CD14-positive monocyte (primary cell): ENCODE measurements at regions not wholly inside any gene's neighbourhood (a gene's known extent, or its start where the extent isn't known, plus 50 kb on each side); places are given as distances from the start of the nearest gene placed in this dataset.

Experiments used
- DNase-seq, 3 donors: peaks; one replicate each; pipeline ENCODE4 v3.0.0-alpha.2; 2011 to 2022
- H2AFZ ChIP-seq: 2 replicates; pipeline ENCODE4 v1.6.0; 2012; ENCODE audit warnings: mild to moderate bottlenecking, low read depth, low read length, inconsistent platforms; ENCODE audit not compliant: insufficient read depth, poor library complexity, severe bottlenecking
- H3K27ac ChIP-seq, 2 donors: 1 replicate in 1 of 2; 2 replicates in 1 of 2; pipeline ENCODE4 v1.5.1; 2012 to 2013; ENCODE audit warnings: low read length in 2 of 2, control low read depth in 1 of 2, inconsistent platforms in 1 of 2, low read depth in 1 of 2, mild to moderate bottlenecking in 1 of 2
- H3K27me3 ChIP-seq, 2 donors: one replicate each; pipeline versions ENCODE4 v1.6.0 to v1.6.1; 2011 to 2013; ENCODE audit warnings: low read length in 2 of 2; ENCODE audit not compliant: control insufficient read depth in 2 of 2, insufficient read depth in 2 of 2
- H3K36me3 ChIP-seq, 2 donors: replicated peaks in 1 of 2; 1 replicate in 1 of 2; 2 replicates in 1 of 2; pipeline versions ENCODE4 v1.5.1 to v1.6.1; 2012 to 2013; ENCODE audit warnings: low read length in 2 of 2, control low read depth in 1 of 2, inconsistent platforms in 1 of 2, mild to moderate bottlenecking in 1 of 2; ENCODE audit not compliant: insufficient read depth in 2 of 2, control insufficient read depth in 1 of 2
- H3K4me1 ChIP-seq, 2 donors: 1 replicate in 1 of 2; 2 replicates in 1 of 2; pipeline versions ENCODE4 v1.5.1 to v1.6.1; 2012 to 2013; ENCODE audit warnings: low read length in 2 of 2, control low read depth in 1 of 2, inconsistent platforms in 1 of 2, mild to moderate bottlenecking in 1 of 2, moderate library complexity in 1 of 2; ENCODE audit not compliant: insufficient read depth in 2 of 2, control insufficient read depth in 1 of 2
- H3K4me2 ChIP-seq: replicated peaks from 2 replicates; pipeline ENCODE3; 2012; ENCODE audit warnings: low read length, moderate library complexity, mild to moderate bottlenecking; ENCODE audit not compliant: poor library complexity, severe bottlenecking; ENCODE audit errors: extremely low read depth
- H3K4me3 ChIP-seq, 3 experiments: fragments of 200-600 bp in 1 of 3; sonication (generic) in 1 of 3; replicated peaks in 1 of 3; 1 replicate in 2 of 3; 2 replicates in 1 of 3; pipeline ENCODE4 v1.5.1; 2011 to 2013; ENCODE audit warnings: low read length in 3 of 3, mild to moderate bottlenecking in 3 of 3, control low read depth in 2 of 3, low read depth in 2 of 3, inconsistent platforms in 1 of 3, moderate library complexity in 1 of 3
- H3K79me2 ChIP-seq: 2 replicates; pipeline ENCODE4 v1.6.0; 2012; ENCODE audit warnings: mild to moderate bottlenecking, control low read depth, inconsistent platforms, low read length, moderate library complexity; ENCODE audit not compliant: insufficient read depth
- H3K9ac ChIP-seq: 2 replicates; pipeline ENCODE4 v1.6.0; 2017; ENCODE audit warnings: low read length, mild to moderate bottlenecking; ENCODE audit not compliant: insufficient read depth, poor library complexity, severe bottlenecking
- H3K9me3 ChIP-seq, 2 donors: replicated peaks in 1 of 2; 1 replicate in 1 of 2; 2 replicates in 1 of 2; pipeline versions ENCODE4 v1.5.1 to v1.6.1; 2012 to 2013; ENCODE audit warnings: low read length in 2 of 2, control low read depth in 1 of 2; ENCODE audit not compliant: control insufficient read depth in 1 of 2, insufficient read depth in 1 of 2
- H4K20me1 ChIP-seq: 2 replicates; pipeline ENCODE4 v1.6.0; 2012; ENCODE audit warnings: mild to moderate bottlenecking, low read length, control low read depth, moderate library complexity; ENCODE audit not compliant: insufficient read depth
- H3K27ac Mint-ChIP-seq, 7 donors: one replicate each; pipeline ENCODE4 v1.8.0; 2020; ENCODE audit warnings: mild to moderate bottlenecking in 7 of 7, mixed read lengths in 7 of 7, moderate library complexity in 6 of 7, inconsistent platforms in 2 of 7
- H3K27me3 Mint-ChIP-seq, 3 donors: one replicate each; pipeline ENCODE4 v1.8.0; 2021 to 2022; ENCODE audit warnings: low read depth in 3 of 3, mild to moderate bottlenecking in 3 of 3, mixed read lengths in 3 of 3, moderate library complexity in 3 of 3, inconsistent platforms in 1 of 3
- H3K36me3 Mint-ChIP-seq, 2 donors: one replicate each; pipeline ENCODE4 v1.8.0; 2020; ENCODE audit warnings: mixed read lengths in 2 of 2, inconsistent platforms in 1 of 2, mild to moderate bottlenecking in 1 of 2
- H3K4me1 Mint-ChIP-seq: one replicate; pipeline ENCODE4 v1.8.0; 2020; ENCODE audit warnings: mild to moderate bottlenecking, mixed read lengths
- H3K4me3 Mint-ChIP-seq, 2 donors: one replicate each; pipeline ENCODE4 v1.8.0; 2020; ENCODE audit warnings: mild to moderate bottlenecking in 2 of 2, mixed read lengths in 2 of 2, moderate library complexity in 1 of 2
- H3K9me3 Mint-ChIP-seq, 7 donors: one replicate each; pipeline ENCODE4 v1.8.0; 2020 to 2022; ENCODE audit warnings: mixed read lengths in 7 of 7, mild to moderate bottlenecking in 6 of 7, moderate library complexity in 6 of 7, inconsistent platforms in 2 of 7
- WGBS: methylation state at CpG from one replicate; pipeline ENCODE4 v1.1.5; 2013; ENCODE audit warnings: missing lambda C conversion rate; ENCODE audit not compliant: insufficient coverage; 5-methylcytosine and 5-hydroxymethylcytosine counted together
- intact Hi-C, 2 donors: fragments of 100-400 bp; cut with micrococcal nuclease; formaldehyde crosslinking; loops; one replicate each; pipeline versions ENCODE4 v1.15.0 to v1.15.1; 2023
- TF ChIP-seq, protein P1 (sequence below): fragments of 200-600 bp; IDR thresholded peaks from one replicate; pipeline ENCODE4 v1.8.0; 2022; ENCODE audit warnings: antibody characterized with exemption, mild to moderate bottlenecking

DNA sequence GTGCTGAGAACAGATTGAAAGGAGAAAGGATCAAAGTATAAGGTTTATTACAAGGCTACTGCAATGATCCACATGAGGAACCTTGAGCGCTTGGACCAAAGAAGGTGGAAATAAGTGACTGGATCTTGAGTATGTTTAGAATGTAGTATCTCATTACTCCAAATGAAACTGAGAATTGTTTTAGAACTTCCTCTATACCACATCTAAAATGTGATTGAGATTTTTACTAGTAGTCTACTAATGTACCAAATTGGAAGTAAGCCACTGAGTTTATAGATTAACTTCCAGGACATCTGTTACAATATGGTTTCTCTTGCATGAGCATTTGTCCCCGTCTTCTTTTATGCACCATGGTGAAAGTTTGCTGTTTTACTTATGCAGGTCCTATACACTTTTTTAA lies 300.5 kb downstream of the SUCLG1 start:
- Mint-ChIP-seq H3K4me3 (no peak overlapping the region), H3K36me3 (no peaks in the 10 kb centered on the region), H3K4me1 (no peaks in the 10 kb centered on the region), H3K27ac (no peak overlapping the region), H3K9me3 (peaks cover 0 to 4% (median 2%) of the 10 kb centered on the region in 7 donors), H3K27me3 (no peaks in the 10 kb centered on the region)
- H3K9me3 ChIP-seq = peaks cover 0 to 5% of the 10 kb centered on the region in 2 donors
- no peak overlapping the region for H2AFZ ChIP-seq
- no peaks in the 10 kb centered on the region for H3K79me2 ChIP-seq
- H3K9ac ChIP-seq = no peak overlapping the region
- no peak for DNase-seq
- no peak overlapping the region for H3K4me3 ChIP-seq
- H3K4me2 ChIP-seq = no peak overlapping the region
- WGBS = no CpG with 5 or more reads among the region's 2 CpGs
- H3K36me3 ChIP-seq = no peaks in the 10 kb centered on the region
- H3K27me3 ChIP-seq = no peaks in the 10 kb centered on the region
- TF ChIP-seq, protein P1, sequence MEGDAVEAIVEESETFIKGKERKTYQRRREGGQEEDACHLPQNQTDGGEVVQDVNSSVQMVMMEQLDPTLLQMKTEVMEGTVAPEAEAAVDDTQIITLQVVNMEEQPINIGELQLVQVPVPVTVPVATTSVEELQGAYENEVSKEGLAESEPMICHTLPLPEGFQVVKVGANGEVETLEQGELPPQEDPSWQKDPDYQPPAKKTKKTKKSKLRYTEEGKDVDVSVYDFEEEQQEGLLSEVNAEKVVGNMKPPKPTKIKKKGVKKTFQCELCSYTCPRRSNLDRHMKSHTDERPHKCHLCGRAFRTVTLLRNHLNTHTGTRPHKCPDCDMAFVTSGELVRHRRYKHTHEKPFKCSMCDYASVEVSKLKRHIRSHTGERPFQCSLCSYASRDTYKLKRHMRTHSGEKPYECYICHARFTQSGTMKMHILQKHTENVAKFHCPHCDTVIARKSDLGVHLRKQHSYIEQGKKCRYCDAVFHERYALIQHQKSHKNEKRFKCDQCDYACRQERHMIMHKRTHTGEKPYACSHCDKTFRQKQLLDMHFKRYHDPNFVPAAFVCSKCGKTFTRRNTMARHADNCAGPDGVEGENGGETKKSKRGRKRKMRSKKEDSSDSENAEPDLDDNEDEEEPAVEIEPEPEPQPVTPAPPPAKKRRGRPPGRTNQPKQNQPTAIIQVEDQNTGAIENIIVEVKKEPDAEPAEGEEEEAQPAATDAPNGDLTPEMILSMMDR = no peak
- no peak overlapping the region for H3K27ac ChIP-seq
- H3K4me1 ChIP-seq = no peaks in the 10 kb centered on the region
- intact Hi-C loops = no loop called here
- H4K20me1 ChIP-seq = no peaks in the 10 kb centered on the region

DNA sequence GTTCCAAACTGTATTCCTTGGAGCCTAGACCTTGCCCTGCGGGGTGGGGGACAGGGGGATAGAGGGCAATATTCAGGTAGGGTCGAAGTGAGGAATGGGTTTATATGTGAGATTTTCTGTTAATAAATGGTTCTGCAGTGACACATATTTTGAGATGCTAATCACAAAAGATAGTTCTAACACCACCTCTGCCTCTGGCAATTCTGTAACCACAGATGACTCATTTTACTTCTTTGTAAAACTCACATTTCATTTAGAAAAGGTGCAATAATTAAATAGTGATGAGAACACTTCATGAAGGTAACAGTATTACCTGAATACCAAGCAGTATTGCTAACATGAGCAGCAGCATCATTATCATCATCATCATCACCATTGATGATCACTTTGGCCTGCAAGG lies 306.6 kb downstream of the SUCLG1 start:
- Histone ChIP-seq H2AFZ (no peak overlapping the region), H3K9ac (no peak overlapping the region), H3K27me3 (no peaks in the 10 kb centered on the region), H3K4me2 (no peak overlapping the region), H3K4me1 (no peaks in the 10 kb centered on the region), H3K79me2 (no peaks in the 10 kb centered on the region), H3K4me3 (no peak overlapping the region), H4K20me1 (no peaks in the 10 kb centered on the region), H3K36me3 (no peaks in the 10 kb centered on the region), H3K9me3 (no peaks in the 10 kb centered on the region), H3K27ac (no peak overlapping the region)
- Mint-ChIP-seq H3K4me3 (no peak overlapping the region), H3K4me1 (no peaks in the 10 kb centered on the region), H3K36me3 (no peaks in the 10 kb centered on the region), H3K27me3 (no peaks in the 10 kb centered on the region), H3K9me3 (peaks cover 0 to 3% (median 0%) of the 10 kb centered on the region in 7 donors), H3K27ac (no peak overlapping the region)
- TF ChIP-seq, protein P1 = no peak
- DNase-seq = no peak
- intact Hi-C loops = no loop called here
- 83% methylated on average over 1 of the region's 2 CpGs for WGBS
